HCT116 (cell line): ENCODE measurements at regions not wholly inside any gene's neighbourhood (a gene's known extent, or its start where the extent isn't known, plus 50 kb on each side); places are given as distances from the start of the nearest gene placed in this dataset.

Experiments
- CTCF ChIP-seq, 3 experiments: fragments of 200-600 bp in 1 of 3; sonication (generic) in 1 of 3; IDR thresholded peaks in 2 of 3; conservative IDR thresholded peaks in 1 of 3; 2 replicates each; pipeline ENCODE4 v1.5.1; 2012 to 2017; ENCODE audit warnings: low read depth in 2 of 3, low read length in 2 of 3, antibody characterized with exemption in 1 of 3, borderline replicate concordance in 1 of 3, control low read depth in 1 of 3, mild to moderate bottlenecking in 1 of 3, mixed read lengths in 1 of 3, mixed run types in 1 of 3, moderate library complexity in 1 of 3; ENCODE audit not compliant: insufficient read depth in 1 of 3
- EZH2 ChIP-seq: fragments of 200-600 bp; sonication (generic); IDR thresholded peaks from 2 replicates; pipeline ENCODE4 v1.6.1; 2017; ENCODE audit warnings: antibody characterized with exemption, mixed run types
- POLR2A ChIP-seq: IDR thresholded peaks from 2 replicates; pipeline ENCODE4 v1.7.0; 2011; ENCODE audit warnings: borderline replicate concordance; ENCODE audit not compliant: insufficient read depth, insufficient read length; ENCODE audit errors: extremely low read depth
- RAD21 ChIP-seq: IDR thresholded peaks from 2 replicates; pipeline ENCODE4 v1.6.1; 2012; ENCODE audit warnings: low read depth, mild to moderate bottlenecking
- REST ChIP-seq: IDR thresholded peaks from 2 replicates; pipeline ENCODE4 v1.6.1; 2012; ENCODE audit warnings: low read depth
- SIN3A ChIP-seq: IDR thresholded peaks from 2 replicates; pipeline ENCODE4 v1.6.1; 2012; ENCODE audit warnings: low read depth
- SRF ChIP-seq: IDR thresholded peaks from 2 replicates; pipeline ENCODE4 v1.6.1; 2012; ENCODE audit warnings: low read depth
- YY1 ChIP-seq: IDR thresholded peaks from 2 replicates; pipeline ENCODE4 v1.6.1; 2011; ENCODE audit warnings: low read length, low read depth, moderate library complexity, mild to moderate bottlenecking; ENCODE audit not compliant: insufficient replicate concordance; ENCODE audit errors: extremely low read depth

- no peak for TF ChIP-seq RAD21
- TF ChIP-seq REST, result no peak
- no peak for TF ChIP-seq CTCF (IDR thresholded peaks at IDR 0.05 in 2 of 3, conservative IDR thresholded peaks at IDR 0.05 in 1 of 3; ENCODE audit: borderline replicate concordance in 1 of 3, insufficient read depth in 1 of 3, low read depth in 2 of 3, low read length in 2 of 3)
- no peak for TF ChIP-seq POLR2A
- TF ChIP-seq EZH2, result no peak
- no peak for TF ChIP-seq SRF
- TF ChIP-seq YY1, result no peak
- TF ChIP-seq SIN3A, result no peak
Observed at GRCh38 chr1:106875622-106876021, 180.9 kb upstream of the PRMT6 start.
